Activated naive CD8-positive, alpha-beta T cell treated with anti-CD3 and anti-CD28 coated beads, Interleukin-2, amount 10 ng/mL, durations not matched to agents 7 days and 5 days (primary cell): ENCODE measurements at regions not wholly inside any gene's neighbourhood (a gene's known extent, or its start where the extent isn't known, plus 50 kb on each side); places are given as distances from the start of the nearest gene placed in this dataset.
"Not testable (repeated sequence)": the region's sequence is repeated elsewhere in the genome, so short reads cannot be mapped to it uniquely, and the experiment has no call there.

Experiments used
- ATAC-seq: fragments of 150-1000 bp; cut with Tn5 transposase; one replicate; pipeline ENCODE4 v1.10.0; 2021; ENCODE audit warnings: low read depth, moderate library complexity
- POLR2A ChIA-PET: fragments of 350-600 bp; sonication (Branson Sonifier 250); formaldehyde crosslinking; loops from one replicate; lab custom pipeline; 2021; ENCODE audit warnings: antibody characterized with exemption; lab: Charles Lee
- DNase-seq: peaks from one replicate; pipeline ENCODE4 v3.0.0; 2021
- H3K27ac Mint-ChIP-seq: one replicate; pipeline ENCODE4 v1.8.0; 2022; ENCODE audit warnings: mild to moderate bottlenecking, mixed read lengths
- H3K27me3 Mint-ChIP-seq: one replicate; pipeline ENCODE4 v1.8.0; 2022; ENCODE audit warnings: mild to moderate bottlenecking, moderate library complexity, mixed read lengths
- H3K36me3 Mint-ChIP-seq: one replicate; pipeline ENCODE4 v1.8.0; 2021; ENCODE audit warnings: mild to moderate bottlenecking, mixed read lengths
- H3K4me1 Mint-ChIP-seq: one replicate; pipeline ENCODE4 v1.8.0; 2021; ENCODE audit warnings: mixed read lengths
- H3K4me3 Mint-ChIP-seq: one replicate; pipeline ENCODE4 v1.8.0; 2022; ENCODE audit warnings: mild to moderate bottlenecking, moderate library complexity, mixed read lengths
- H3K9me3 Mint-ChIP-seq: one replicate; pipeline ENCODE4 v1.8.0; 2021; ENCODE audit warnings: mixed read lengths

DNA sequence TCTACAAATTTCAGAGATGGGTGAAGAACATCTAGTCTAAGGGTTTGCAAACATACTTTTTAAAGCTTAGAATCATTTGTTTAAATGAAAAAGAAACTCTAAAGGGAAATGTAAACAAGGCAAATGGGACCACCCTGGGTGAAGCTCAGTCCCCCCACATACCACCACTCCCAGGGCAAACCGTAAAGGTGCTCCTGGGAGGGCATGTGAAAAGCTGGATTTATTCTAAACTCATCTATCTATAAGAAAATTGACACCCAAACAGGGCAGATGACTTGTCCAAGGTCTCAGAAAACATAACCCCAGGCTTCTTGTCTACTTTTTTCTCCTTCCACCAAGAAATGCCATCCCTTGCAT is 223.3 kb upstream of the PRKCQ start:
- POLR2A ChIA-PET = no interaction called here
- no peak for ATAC-seq
- no peak overlapping the region for H3K27ac Mint-ChIP-seq

DNA sequence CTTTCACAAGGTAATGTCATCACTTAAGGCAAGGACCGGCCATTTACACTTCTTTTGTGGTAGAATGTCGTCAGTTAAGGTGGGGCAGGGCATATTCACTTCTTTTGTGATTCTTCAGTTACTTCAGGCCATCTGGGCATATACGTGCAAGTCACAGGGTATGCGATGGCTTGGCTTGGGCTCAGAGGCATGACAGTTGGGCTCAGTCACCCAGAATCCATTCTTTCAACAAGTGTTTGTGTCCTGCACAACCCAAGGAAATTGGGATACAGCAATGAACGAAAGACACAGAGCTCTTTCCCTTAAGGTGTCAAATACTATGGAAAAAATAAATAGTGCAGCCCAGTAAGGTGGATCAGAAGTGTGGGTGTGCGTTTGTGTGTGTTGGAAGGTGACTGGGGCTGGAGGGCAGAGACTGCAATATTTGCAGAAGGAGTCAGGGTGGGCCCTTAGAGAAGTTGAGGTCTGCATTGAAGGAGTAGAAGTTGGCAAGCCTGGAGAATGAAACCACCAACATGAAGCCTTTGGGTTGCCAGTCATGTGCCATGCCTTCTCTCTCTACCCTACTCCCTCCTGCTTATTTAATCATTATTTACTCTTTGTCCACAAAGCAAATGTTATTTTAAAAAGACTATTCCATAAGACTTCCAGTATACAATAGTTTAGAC is 222.8 kb upstream of the PRKCQ start:
- ATAC-seq = no peak
- Mint-ChIP-seq H3K36me3 (no peaks in the 10 kb centered on the region), H3K9me3 (peaks cover 1% of the 10 kb centered on the region), H3K27ac (no peak overlapping the region), H3K4me3 (no peak overlapping the region), H3K4me1 (no peaks in the 10 kb centered on the region), H3K27me3 (peaks cover 19% of the 10 kb centered on the region)
- no peak for DNase-seq
- POLR2A ChIA-PET = no interaction called here

More for the DNA sequence above, 223.3 kb upstream of the PRKCQ start:
- DNase-seq = no peak
- Mint-ChIP-seq H3K4me1 (no peaks in the 10 kb centered on the region), H3K27me3 (peaks cover 19% of the 10 kb centered on the region), H3K36me3 (no peaks in the 10 kb centered on the region), H3K9me3 (peaks cover 1% of the 10 kb centered on the region), H3K4me3 (no peak overlapping the region)

DNA sequence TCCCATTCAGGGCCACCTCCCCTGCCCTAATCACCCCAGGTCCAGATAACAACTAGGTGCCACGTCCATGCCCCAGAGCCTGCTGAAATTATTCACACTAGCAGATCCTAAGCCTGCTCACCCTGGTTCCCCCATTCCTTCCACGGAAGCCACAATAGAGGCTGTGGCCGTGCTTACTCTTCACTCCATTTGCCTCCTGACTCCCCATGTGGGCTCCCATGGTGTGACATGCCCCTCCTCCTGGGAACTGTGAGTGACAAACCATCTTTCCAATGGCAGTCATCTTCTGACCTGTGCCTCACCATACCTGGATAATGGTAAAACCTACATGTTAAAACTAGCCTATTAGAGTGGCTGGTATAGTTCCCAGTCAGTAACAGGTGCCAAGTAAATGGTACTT is 216.2 kb upstream of the PRKCQ start:
- no peak for DNase-seq
- Mint-ChIP-seq H3K36me3 (peaks cover 1% of the 10 kb centered on the region), H3K4me1 (no peaks in the 10 kb centered on the region), H3K4me3 (no peak overlapping the region), H3K27ac (no peak overlapping the region), H3K9me3 (no peaks in the 10 kb centered on the region), H3K27me3 (peaks cover 18% of the 10 kb centered on the region)
- ATAC-seq = no peak
- POLR2A ChIA-PET = no interaction called here

DNA sequence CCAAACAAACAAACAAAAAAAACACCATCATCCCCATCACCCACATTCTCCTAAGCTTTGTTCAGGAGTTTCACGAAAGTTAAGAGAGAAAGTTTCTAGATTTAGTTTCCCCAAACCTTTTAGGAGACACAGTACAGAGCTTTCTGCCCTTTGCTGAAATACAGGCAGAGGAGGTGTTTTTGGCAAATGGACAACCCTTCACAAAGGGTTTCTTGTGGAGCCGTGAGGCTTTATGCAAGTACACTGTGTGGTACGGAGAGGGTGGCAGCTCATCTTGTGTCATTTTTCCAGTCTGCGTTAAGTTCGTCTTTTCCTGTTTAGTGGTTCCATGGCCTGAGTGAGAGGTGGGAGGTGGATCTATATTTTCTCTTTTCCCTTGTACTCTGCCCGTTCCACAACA is 215.5 kb upstream of the PRKCQ start:
- Mint-ChIP-seq H3K9me3 (no peaks in the 10 kb centered on the region), H3K27me3 (peaks cover 21% of the 10 kb centered on the region), H3K36me3 (peaks cover 1% of the 10 kb centered on the region), H3K4me3 (no peak overlapping the region), H3K27ac (no peak overlapping the region), H3K4me1 (no peaks in the 10 kb centered on the region)
- POLR2A ChIA-PET = no interaction called here
- no peak for ATAC-seq
- no peak for DNase-seq

- H3K36me3 Mint-ChIP-seq, ATAC-seq, H3K27ac Mint-ChIP-seq, DNase-seq, H3K4me3 Mint-ChIP-seq, H3K4me1 Mint-ChIP-seq, POLR2A ChIA-PET, H3K9me3 Mint-ChIP-seq: not testable (repeated sequence)
- H3K27me3 Mint-ChIP-seq = peaks cover 23% of the 10 kb centered on the region
Measured at GRCh38 chr10:6794841-6795240, 214.8 kb upstream of the PRKCQ start.

GRCh38 chr10:6794441-6794840 is 214.4 kb upstream of the PRKCQ start:
- no peak overlapping the region for H3K27ac Mint-ChIP-seq
- H3K27me3 Mint-ChIP-seq = peaks cover 25% of the 10 kb centered on the region
- H3K9me3 Mint-ChIP-seq = no peaks in the 10 kb centered on the region
- no peak for DNase-seq
- POLR2A ChIA-PET = no interaction called here
- ATAC-seq = no peak
- H3K4me3 Mint-ChIP-seq = no peak overlapping the region
- no peaks in the 10 kb centered on the region for H3K4me1 Mint-ChIP-seq
- H3K36me3 Mint-ChIP-seq = peaks cover 1% of the 10 kb centered on the region

- POLR2A ChIA-PET = no interaction called here
- ATAC-seq (no peak), DNase-seq (no peak)
- Mint-ChIP-seq H3K27me3 (peaks cover 30% of the 10 kb centered on the region), H3K27ac (no peak overlapping the region), H3K36me3 (peaks cover 1% of the 10 kb centered on the region), H3K4me1 (no peaks in the 10 kb centered on the region), H3K9me3 (no peaks in the 10 kb centered on the region), H3K4me3 (no peak overlapping the region)
Measured at GRCh38 chr10:6788731-6789130, 208.7 kb upstream of the PRKCQ start.

- H3K4me1 Mint-ChIP-seq = no peaks in the 10 kb centered on the region
- ATAC-seq (no peak), DNase-seq (no peak)
- H3K36me3 Mint-ChIP-seq = peaks cover 1% of the 10 kb centered on the region
- H3K9me3 Mint-ChIP-seq = no peaks in the 10 kb centered on the region
- H3K27me3 Mint-ChIP-seq = peaks cover 32% of the 10 kb centered on the region
- POLR2A ChIA-PET = no interaction called here
- H3K4me3 Mint-ChIP-seq = no peak overlapping the region
- H3K27ac Mint-ChIP-seq = no peak overlapping the region
Measured at GRCh38 chr10:6788231-6788630, 208.2 kb upstream of the PRKCQ start.

GRCh38 chr10:6787718-6788117 is 207.6 kb upstream of the PRKCQ start:
- no peak overlapping the region for H3K4me3 Mint-ChIP-seq
- peaks cover 37% of the 10 kb centered on the region for H3K27me3 Mint-ChIP-seq
- no peak overlapping the region for H3K27ac Mint-ChIP-seq
- no peaks in the 10 kb centered on the region for H3K4me1 Mint-ChIP-seq
- no peaks in the 10 kb centered on the region for H3K9me3 Mint-ChIP-seq
- no peak for ATAC-seq
- no peak for DNase-seq
- peaks cover 1% of the 10 kb centered on the region for H3K36me3 Mint-ChIP-seq
- POLR2A ChIA-PET = no interaction called here

DNA sequence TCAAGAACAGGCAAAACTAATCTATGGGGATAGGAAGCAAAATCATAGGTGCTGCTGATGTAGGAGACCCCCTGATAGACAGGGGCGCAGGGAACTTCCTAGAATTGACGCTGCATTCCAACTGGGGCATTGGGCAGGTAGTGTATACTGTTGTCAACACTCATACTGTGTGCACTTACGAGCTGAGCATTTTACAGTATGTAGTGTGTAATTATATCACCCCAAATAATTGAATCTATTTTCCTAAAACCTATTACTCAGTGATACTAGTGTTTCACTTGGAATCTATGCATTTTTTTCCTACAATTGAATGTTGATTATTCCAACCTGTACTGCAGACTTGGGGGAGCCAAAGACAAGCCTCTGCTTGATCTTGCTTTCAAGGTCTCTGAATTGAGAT is 207.0 kb upstream of the PRKCQ start:
- POLR2A ChIA-PET = no interaction called here

GRCh38 chr10:6786579-6787031 is 206.5 kb upstream of the PRKCQ start:
- H3K4me1 Mint-ChIP-seq = no peaks in the 10 kb centered on the region
- no peak overlapping the region for H3K27ac Mint-ChIP-seq
- no peak overlapping the region for H3K4me3 Mint-ChIP-seq
- H3K36me3 Mint-ChIP-seq = peaks cover under 1% of the 10 kb centered on the region
- H3K27me3 Mint-ChIP-seq = peaks cover 42% of the 10 kb centered on the region
- H3K9me3 Mint-ChIP-seq = no peaks in the 10 kb centered on the region
- POLR2A ChIA-PET = no interaction called here
- DNase-seq (no peak), ATAC-seq (no peak)

More for the DNA sequence above, 207.0 kb upstream of the PRKCQ start:
- ATAC-seq = no peak
- no peak overlapping the region for H3K27ac Mint-ChIP-seq
- no peaks in the 10 kb centered on the region for H3K9me3 Mint-ChIP-seq
- peaks cover 1% of the 10 kb centered on the region for H3K36me3 Mint-ChIP-seq
- H3K4me1 Mint-ChIP-seq = no peaks in the 10 kb centered on the region
- peaks cover 42% of the 10 kb centered on the region for H3K27me3 Mint-ChIP-seq
- H3K4me3 Mint-ChIP-seq = no peak overlapping the region
- no peak for DNase-seq

- ATAC-seq, H3K36me3 Mint-ChIP-seq, H3K4me1 Mint-ChIP-seq, H3K9me3 Mint-ChIP-seq, POLR2A ChIA-PET, H3K27ac Mint-ChIP-seq, H3K4me3 Mint-ChIP-seq, DNase-seq: not testable (repeated sequence)
- peaks cover 43% of the 10 kb centered on the region for H3K27me3 Mint-ChIP-seq
Measured at GRCh38 chr10:6784429-6784828, 204.4 kb upstream of the PRKCQ start.

DNA sequence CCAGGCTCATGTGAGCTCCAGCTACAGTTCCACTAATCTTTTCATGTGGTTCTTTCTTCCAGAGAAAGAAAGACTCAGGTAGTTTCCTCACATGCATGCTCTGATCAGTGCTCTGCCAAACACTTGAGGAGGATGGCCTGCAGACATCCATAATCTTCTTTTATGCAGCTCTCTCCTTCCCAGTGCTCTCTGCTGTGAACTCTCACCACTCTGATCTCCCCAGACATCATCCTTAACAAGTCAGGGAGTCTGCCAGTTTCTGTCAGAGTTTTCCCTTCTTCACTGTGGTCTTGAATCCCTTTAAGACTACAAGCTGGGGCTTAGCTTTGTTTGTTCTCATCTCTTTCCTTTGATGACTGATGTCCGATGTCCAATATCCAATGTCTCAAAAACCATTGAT is 203.4 kb upstream of the PRKCQ start:
- Mint-ChIP-seq H3K4me3 (no peak overlapping the region), H3K9me3 (no peaks in the 10 kb centered on the region), H3K4me1 (no peaks in the 10 kb centered on the region), H3K27me3 (peaks cover 36% of the 10 kb centered on the region), H3K36me3 (no peaks in the 10 kb centered on the region), H3K27ac (no peak overlapping the region)
- no peak for DNase-seq
- POLR2A ChIA-PET = no interaction called here
- no peak for ATAC-seq

GRCh38 chr10:6782378-6782777 is 202.3 kb upstream of the PRKCQ start:
- no peaks in the 10 kb centered on the region for H3K9me3 Mint-ChIP-seq
- H3K27ac Mint-ChIP-seq = no peak overlapping the region
- peaks cover 44% of the 10 kb centered on the region for H3K27me3 Mint-ChIP-seq
- POLR2A ChIA-PET = no interaction called here
- H3K36me3 Mint-ChIP-seq = no peaks in the 10 kb centered on the region
- ATAC-seq = no peak
- no peaks in the 10 kb centered on the region for H3K4me1 Mint-ChIP-seq
- H3K4me3 Mint-ChIP-seq = no peak overlapping the region
- DNase-seq = no peak
